Stomach (tissue), 8 donors: ENCODE measurements at regions not wholly inside any gene's neighbourhood (a gene's known extent, or its start where the extent isn't known, plus 50 kb on each side); places are given as distances from the start of the nearest gene placed in this dataset.

Experiments used
- DNase-seq, 2 donors: peaks; one replicate each; pipeline versions ENCODE4 v3.0.0 to v3.0.0-alpha.2; 2013 to 2019
- H3K27ac ChIP-seq, 5 donors: fragments of 200-600 bp in 4 of 5; sonication (generic) in 4 of 5; one replicate each; pipeline ENCODE4 v1.5.1; 2013 to 2019; ENCODE audit warnings: mild to moderate bottlenecking in 1 of 5, moderate library complexity in 1 of 5
- H3K27me3 ChIP-seq, 3 donors: fragments of 200-600 bp; sonication (generic); one replicate each; pipeline ENCODE4 v1.5.1; 2017 to 2019; ENCODE audit warnings: mixed run types in 1 of 3
- H3K36me3 ChIP-seq, 4 donors: fragments of 200-600 bp; sonication (generic); 1 replicate in 3 of 4; 2 replicates in 1 of 4; pipeline ENCODE4 v1.5.1; 2016 to 2019
- H3K4me1 ChIP-seq, 4 donors: fragments of 200-600 bp; sonication (generic); one replicate each; pipeline ENCODE4 v1.5.1; 2016 to 2019
- H3K4me3 ChIP-seq, 4 donors: fragments of 200-600 bp; sonication (generic) in 3 of 4; one replicate each; pipeline ENCODE4 v1.5.1; 2016 to 2019; ENCODE audit warnings: mild to moderate bottlenecking in 1 of 4
- H3K9me3 ChIP-seq, 4 donors: fragments of 200-600 bp; sonication (generic); one replicate each; pipeline ENCODE4 v1.5.1; 2016 to 2019
- EP300 ChIP-seq: sonication (generic); formaldehyde crosslinking; IDR thresholded peaks from one replicate; pipeline ENCODE4 v1.6.1; 2017; ENCODE audit warnings: antibody characterized with exemption
- POLR2A ChIP-seq, 4 donors: fragments of 450-650 bp; IDR thresholded peaks; one replicate each; pipeline ENCODE4 v1.6.1; 2016; ENCODE audit warnings: antibody characterized with exemption in 4 of 4, control low read depth in 2 of 4, mild to moderate bottlenecking in 1 of 4, moderate library complexity in 1 of 4
- POLR2AphosphoS5 ChIP-seq, 3 donors: sonication (generic); formaldehyde crosslinking; IDR thresholded peaks; one replicate each; pipeline ENCODE4 v1.6.1; 2016; ENCODE audit warnings: antibody characterized with exemption in 3 of 3
- WGBS, 5 donors: extraction: QIAGEN DNeasy Blood & Tissue Kit in 3 of 5; methylation state at CpG; one replicate each; pipeline versions ENCODE4 v1.1.5 to v1.1.7; 2013 to 2018; 5-methylcytosine and 5-hydroxymethylcytosine counted together
- intact Hi-C: fragments of 100-400 bp; cut with DNase I; formaldehyde crosslinking; loops from one replicate; pipeline ENCODE4 v1.15.1; 2023; ENCODE audit warnings: low total_unique reads
- TF ChIP-seq, protein P1 (sequence below), 7 experiments: fragments of 450-650 bp in 4 of 7; fragments of 200-600 bp in 3 of 7; sonication (generic) in 3 of 7; IDR thresholded peaks; one replicate each; pipeline ENCODE4 v1.5.1; 2016 to 2019; ENCODE audit warnings: antibody characterized with exemption in 7 of 7, control low read depth in 2 of 7, mild to moderate bottlenecking in 1 of 7
- donor health status: healthy with polysubstance abuse.
- donor health status: Bipolar disorder and iron deficiency.
- donor health status: healthy.

DNA sequence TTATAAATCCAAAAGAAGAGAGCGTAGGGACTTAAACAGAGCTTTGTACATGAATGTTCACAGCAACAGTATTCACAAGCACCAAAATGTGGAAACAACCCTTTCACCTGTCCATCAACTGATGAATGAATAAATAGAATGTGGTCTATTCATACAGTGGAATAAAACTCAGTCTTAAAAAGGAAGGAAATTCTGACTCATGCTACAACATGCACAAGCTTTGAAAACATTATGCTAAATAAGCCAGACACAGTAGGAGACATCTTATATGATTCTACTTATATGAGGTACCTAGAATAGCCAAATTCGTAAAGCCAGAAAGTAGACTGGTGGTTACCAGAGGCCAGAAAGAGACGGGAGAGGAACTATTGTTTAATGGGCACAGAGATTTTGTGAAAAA, 74.3 kb downstream of the SHANK2 start:
- intact Hi-C loops: no loop called here
- TF ChIP-seq POLR2AphosphoS5 (IDR thresholded peaks at IDR 0.05): no peak
- TF ChIP-seq, protein P1, sequence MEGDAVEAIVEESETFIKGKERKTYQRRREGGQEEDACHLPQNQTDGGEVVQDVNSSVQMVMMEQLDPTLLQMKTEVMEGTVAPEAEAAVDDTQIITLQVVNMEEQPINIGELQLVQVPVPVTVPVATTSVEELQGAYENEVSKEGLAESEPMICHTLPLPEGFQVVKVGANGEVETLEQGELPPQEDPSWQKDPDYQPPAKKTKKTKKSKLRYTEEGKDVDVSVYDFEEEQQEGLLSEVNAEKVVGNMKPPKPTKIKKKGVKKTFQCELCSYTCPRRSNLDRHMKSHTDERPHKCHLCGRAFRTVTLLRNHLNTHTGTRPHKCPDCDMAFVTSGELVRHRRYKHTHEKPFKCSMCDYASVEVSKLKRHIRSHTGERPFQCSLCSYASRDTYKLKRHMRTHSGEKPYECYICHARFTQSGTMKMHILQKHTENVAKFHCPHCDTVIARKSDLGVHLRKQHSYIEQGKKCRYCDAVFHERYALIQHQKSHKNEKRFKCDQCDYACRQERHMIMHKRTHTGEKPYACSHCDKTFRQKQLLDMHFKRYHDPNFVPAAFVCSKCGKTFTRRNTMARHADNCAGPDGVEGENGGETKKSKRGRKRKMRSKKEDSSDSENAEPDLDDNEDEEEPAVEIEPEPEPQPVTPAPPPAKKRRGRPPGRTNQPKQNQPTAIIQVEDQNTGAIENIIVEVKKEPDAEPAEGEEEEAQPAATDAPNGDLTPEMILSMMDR (IDR thresholded peaks at IDR 0.05): no peak
- no peak for TF ChIP-seq POLR2A (IDR thresholded peaks at IDR 0.05)
- TF ChIP-seq EP300: no peak
- Histone ChIP-seq H3K36me3 (no peaks in the 10 kb centered on the region), H3K4me1 (peaks cover 0 to 12% (median 0%) of the 10 kb centered on the region in 4 donors), H3K9me3 (peaks cover 0 to 20% (median 2%) of the 10 kb centered on the region in 4 donors), H3K4me3 (no peak overlapping the region), H3K27ac (no peak overlapping the region), H3K27me3 (no peaks in the 10 kb centered on the region)
- WGBS, 5 donors: 78 to 93% (median 81%) methylated on average over 3 of the region's 3 CpGs
- no peak for DNase-seq

DNA sequence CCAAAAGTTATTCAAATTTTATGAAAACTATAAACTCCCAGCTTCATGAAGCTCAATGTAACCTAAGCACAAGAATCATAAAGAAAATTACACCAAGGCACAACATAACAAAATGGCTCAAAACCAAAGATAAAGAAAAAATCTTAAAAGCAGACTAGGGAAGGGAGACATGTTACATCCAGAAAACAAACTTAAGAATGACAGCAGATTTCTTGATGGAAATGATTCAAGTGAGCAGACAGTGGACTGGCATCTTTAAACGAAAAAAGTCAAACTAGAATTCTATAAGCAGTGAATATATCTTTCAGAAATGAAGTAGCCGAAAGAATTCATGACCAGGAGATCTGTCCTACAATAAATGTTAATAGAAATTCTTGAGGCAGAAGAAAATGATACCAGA, 75.6 kb downstream of the SHANK2 start:
- no peak overlapping the region for H3K4me3 ChIP-seq
- intact Hi-C loops: no loop called here
- H3K27me3 ChIP-seq: no peaks in the 10 kb centered on the region
- H3K4me1 ChIP-seq: peaks cover 0 to 12% (median 0%) of the 10 kb centered on the region in 4 donors
- no peak for TF ChIP-seq POLR2AphosphoS5 (IDR thresholded peaks at IDR 0.05)
- no peak for TF ChIP-seq EP300
- no peak for TF ChIP-seq POLR2A (IDR thresholded peaks at IDR 0.05)
- TF ChIP-seq, protein P1 (IDR thresholded peaks at IDR 0.05): no peak
- no peaks in the 10 kb centered on the region for H3K36me3 ChIP-seq
- DNase-seq: no peak
- 89 to 96% (median 94%) methylated on average over 2 of the region's 2 CpGs for WGBS, 5 donors
- H3K9me3 ChIP-seq: peaks cover 0 to 20% (median 2%) of the 10 kb centered on the region in 4 donors
- H3K27ac ChIP-seq: no peak overlapping the region

- Histone ChIP-seq H3K4me3 (no peak overlapping the region), H3K9me3 (peaks cover 0 to 20% (median 2%) of the 10 kb centered on the region in 4 donors), H3K4me1 (no peaks in the 10 kb centered on the region), H3K27me3 (no peaks in the 10 kb centered on the region), H3K27ac (no peak overlapping the region), H3K36me3 (no peaks in the 10 kb centered on the region)
- intact Hi-C loops: no loop called here
- WGBS, 5 donors: 91 to 98% (median 96%) methylated on average over 4 of the region's 4 CpGs
- DNase-seq: no peak
- TF ChIP-seq, protein P1 (IDR thresholded peaks at IDR 0.05): no peak
- no peak for TF ChIP-seq POLR2AphosphoS5 (IDR thresholded peaks at IDR 0.05)
These were observed 78.7 kb downstream of the SHANK2 start for GRCh38 chr11:71173709-71174108.

- intact Hi-C loops: no loop called here
- DNase-seq: no peak
- no peak for TF ChIP-seq POLR2AphosphoS5 (IDR thresholded peaks at IDR 0.05)
- TF ChIP-seq, protein P1 (IDR thresholded peaks at IDR 0.05): no peak
- TF ChIP-seq POLR2A (IDR thresholded peaks at IDR 0.05): no peak
- no peak for TF ChIP-seq EP300
These were observed 79.7 kb downstream of the SHANK2 start for GRCh38 chr11:71172680-71173079.

More at GRCh38 chr11:71172680-71173079, 79.7 kb downstream of the SHANK2 start:
- 80 to 93% (median 89%) methylated on average over 9 of the region's 9 CpGs for WGBS, 5 donors
- H3K27ac ChIP-seq: no peak overlapping the region
- peaks cover 0 to 20% (median 2%) of the 10 kb centered on the region in 4 donors for H3K9me3 ChIP-seq
- H3K4me3 ChIP-seq: no peak overlapping the region
- no peaks in the 10 kb centered on the region for H3K27me3 ChIP-seq
- no peaks in the 10 kb centered on the region for H3K4me1 ChIP-seq
- H3K36me3 ChIP-seq: no peaks in the 10 kb centered on the region
